Hematopoietic multipotent progenitor cell (in vitro differentiated cells): ENCODE measurements at regions not wholly inside any gene's neighbourhood (a gene's known extent, or its start where the extent isn't known, plus 50 kb on each side); places are given as distances from the start of the nearest gene placed in this dataset.

ENCODE experiments used
- DNase-seq, 3 donors: peaks; one replicate each; pipeline ENCODE4 v3.0.0-alpha.2; 2011 to 2015; ENCODE audit warnings: low read depth in 2 of 3, low spot score in 2 of 3

DNA sequence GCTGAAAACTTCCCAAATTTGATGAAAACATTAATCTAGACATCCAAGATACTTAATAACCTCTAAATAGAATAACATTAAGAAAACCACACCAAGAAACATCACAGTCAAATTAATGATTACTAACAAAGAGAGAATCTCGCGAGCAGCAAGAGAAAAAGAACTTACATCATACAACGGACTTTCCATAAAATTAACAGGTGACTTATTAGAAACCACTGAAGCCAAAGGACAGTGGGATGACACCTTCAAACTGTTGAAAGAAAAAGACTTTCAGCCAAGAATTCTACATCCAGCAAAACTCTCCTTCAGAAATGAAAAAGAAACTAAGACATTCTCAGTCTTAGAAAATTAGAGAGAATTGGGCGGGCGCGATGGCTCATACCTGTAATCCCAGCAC lies 232.0 kb downstream of the SNCA start:
- DNase-seq = no peak

DNA sequence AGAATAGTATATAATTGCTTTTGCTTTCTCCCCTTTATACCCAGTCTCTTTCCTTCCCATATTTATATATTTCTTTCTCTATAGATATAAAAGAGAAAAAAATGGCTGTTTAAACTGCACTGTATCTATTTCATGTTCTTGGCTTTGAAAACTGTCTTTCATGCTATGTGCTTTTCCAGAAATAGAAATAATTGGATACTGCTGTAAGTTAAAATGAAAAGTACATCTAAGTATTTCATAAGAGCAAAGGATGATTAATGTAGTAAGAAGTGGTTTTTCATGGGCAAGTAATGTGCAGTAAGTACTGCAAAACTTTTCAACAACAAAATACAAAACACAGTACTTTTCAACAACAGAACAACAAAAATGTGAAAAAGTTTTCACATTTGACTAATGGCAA lies 237.9 kb downstream of the SNCA start:
- no peak for DNase-seq

DNA sequence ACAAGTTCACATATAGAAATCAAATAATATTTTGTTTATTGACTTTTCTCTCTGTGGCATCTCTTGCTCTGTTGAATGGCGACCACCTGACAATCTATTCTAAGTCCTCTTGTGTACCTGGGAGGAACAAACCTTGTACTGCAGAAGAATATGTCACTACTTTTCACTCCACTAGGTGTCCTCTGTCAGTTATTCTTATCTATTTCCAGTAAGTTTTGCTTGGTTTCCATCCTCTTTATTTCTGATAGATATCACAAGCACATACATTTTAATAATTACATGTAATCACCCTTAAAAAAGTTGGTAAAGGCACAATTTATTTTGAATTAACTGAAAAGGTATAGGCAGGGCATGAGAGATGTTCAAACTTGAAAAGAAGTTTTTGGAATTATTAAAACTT lies 238.4 kb downstream of the SNCA start:
- peak in 2 of 3 donors; percentile 8 to 35 for DNase-seq

DNA sequence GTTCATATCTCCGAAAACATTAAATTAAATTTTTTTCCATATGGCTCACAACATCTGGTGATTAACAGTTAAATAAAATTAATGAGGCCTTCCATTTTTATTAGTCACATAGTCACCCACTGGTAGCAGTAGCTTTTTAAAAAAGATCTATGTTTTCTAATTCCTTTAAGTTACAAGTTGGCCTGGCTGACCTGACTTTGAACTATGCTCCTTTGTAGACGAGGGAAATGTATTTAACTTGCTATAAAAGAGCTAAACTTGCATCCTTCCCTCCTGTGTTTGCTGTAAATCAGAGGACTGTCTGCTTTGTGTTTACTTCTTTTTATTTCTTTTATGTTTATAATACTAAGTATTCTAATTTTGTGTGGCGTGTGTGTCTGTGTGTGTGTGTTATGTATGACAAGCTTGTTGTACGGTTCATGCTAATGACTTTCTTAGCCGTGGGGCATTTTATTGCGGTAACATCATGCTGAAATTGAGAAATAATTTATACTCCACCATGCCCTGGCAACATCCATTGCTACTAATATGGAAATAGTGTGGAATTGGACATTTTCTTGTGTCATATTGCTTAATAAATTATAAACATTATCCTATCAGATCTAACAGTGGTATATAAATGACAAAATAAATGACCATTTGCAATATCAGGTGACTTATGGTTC lies 241.7 kb downstream of the SNCA start:
- no peak for DNase-seq

DNA sequence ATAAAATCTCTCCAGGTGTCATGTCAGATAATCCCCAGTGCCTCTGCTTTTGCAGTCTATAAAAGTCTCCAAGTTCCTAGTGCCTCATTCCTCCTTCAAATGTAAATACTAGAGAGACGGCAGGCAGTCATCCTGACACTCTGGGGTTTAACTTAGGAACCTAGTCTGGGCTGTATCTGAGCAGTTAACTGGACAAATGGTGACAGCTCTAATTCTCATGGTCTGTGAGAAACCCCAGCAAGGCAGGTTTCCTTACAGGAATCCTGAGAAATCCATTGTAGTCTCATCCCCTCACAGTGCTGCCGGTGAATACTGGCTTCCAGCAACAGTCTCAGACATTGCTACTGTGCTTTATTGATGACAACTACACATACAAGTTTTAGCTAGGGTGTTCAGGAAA lies 246.8 kb downstream of the SNCA start:
- no peak for DNase-seq

DNA sequence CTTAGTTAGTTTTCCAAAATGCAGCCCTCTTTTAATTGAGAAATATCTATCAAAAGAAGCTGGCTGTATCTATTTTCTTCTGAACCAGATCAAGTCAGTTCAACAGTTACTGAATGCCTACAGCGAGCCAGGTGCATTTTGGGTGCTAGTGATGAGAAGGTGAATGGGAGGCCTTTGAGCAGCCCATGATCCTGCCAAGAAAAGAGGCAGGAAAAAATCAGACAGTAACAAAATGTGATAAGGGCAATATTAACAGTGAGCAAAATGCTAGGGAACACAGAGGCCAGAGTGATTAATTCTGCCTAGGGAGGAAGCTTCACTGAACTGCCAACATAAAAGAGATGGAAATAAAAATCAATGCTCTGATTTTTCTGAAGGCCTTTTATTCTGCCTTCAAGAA lies 248.5 kb downstream of the SNCA start:
- no peak for DNase-seq

DNA sequence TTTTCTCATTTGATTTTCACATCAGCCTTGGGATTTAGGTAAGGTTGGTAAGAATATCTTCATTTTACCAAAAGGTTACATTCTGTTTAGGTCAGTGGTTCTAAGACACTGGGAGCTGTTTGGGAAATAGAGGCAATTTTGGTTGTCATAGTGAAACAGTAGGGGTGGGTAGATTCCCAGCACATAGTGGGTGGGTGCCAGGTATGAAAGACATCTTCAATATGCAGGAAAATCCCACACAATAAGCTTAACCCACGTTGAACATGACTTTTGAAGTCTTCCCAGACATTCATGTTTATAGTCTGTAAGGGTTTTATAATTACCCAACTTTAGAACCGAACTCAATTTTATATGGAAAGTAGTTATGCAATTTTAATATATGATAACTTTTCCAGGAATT lies 249.6 kb downstream of the SNCA start:
- DNase-seq = no peak

DNA sequence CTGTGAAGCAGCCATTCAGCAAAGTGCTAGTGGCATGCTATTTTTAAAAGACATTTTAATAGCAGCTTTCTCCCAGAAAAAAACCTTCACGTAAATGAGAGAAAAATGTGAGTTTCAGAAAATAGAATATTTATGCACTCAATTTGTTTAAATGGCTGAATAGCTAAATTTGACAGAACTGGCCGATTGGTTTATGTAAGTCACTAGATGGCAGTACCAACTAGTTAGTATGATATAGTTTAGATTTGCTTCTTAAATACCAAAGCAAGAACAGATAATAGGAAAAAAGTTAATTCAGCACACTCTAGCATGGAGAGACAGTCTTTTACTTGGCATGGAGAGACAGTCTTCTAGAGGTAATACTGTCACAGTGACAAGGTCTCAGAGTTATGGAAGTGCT lies 250.1 kb downstream of the SNCA start:
- peak in 2 of 3 donors; percentile 2 to 24 for DNase-seq

DNA sequence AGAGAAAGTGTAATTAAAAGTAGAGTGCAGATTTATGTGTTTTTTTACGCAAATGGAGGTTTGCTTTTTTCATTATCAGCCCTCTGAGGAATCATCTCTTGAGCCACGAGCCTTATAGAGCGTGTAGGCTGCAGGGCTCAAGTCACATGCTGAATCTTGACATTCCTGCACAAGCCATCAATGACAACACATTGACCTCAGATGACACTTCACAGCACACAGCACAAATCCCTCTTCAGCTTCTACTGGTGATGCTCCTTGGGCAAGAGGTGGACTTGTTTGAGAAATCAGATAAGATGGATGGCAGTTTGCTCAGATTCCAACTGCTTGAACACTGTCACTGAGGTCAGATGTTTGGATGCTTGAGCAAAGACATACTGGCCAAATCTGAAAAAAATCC lies 250.6 kb downstream of the SNCA start:
- DNase-seq = no peak

DNA sequence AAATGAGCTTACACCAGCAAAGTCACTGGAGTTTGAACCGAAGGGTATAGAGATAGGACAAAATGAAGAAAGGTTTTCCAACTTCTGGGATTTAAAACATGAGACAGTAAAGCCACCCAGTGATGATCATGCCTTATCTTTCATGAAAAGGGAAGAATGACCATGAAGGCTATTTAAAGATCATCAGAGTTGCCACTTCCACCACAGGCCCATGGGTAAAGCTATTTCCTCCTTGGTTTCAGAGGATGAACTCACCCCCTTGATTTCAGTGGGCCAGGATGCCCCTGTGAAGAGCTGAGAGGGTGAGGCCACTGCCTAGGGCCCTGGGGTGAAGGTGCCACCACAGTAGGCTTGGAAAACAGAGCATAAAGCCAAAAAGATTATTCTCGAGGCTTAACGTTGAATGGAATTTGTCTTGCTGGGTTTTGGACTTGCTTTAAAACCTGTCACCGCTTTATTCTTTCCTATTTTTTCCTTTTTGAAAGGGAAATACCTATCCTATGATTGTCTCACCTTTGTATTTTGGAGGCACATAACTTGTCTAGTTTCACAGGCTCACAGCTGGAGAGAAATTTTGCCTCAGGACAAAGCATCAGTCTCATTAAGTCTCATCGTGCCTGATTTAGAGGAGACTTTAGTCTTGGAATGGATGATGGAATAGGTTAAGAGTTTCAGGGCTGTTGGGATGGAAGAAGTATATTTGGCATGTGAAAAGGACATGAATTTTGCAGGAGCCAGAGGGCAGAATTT lies 254.0 kb downstream of the SNCA start:
- DNase-seq = no peak

DNA sequence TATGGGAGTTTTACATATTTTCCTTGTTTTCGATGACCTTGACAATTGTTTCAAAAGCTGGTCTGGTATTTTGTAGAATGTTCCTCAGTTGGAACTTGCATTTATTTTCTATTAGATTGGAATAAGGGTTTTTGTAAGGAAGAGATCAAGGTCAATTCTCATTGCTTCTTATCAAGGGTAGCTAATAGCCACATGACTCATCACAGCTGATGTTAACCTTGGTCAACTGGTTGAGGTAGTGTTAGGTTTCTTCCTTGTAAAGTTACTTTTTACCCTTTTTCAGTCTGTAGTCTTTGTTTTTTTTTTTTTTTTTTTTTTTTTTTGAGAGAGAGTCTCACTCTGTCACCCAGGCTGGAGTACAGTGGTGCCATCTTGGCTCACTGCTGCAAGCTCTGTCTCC lies 257.2 kb downstream of the SNCA start:
- no peak for DNase-seq

DNA sequence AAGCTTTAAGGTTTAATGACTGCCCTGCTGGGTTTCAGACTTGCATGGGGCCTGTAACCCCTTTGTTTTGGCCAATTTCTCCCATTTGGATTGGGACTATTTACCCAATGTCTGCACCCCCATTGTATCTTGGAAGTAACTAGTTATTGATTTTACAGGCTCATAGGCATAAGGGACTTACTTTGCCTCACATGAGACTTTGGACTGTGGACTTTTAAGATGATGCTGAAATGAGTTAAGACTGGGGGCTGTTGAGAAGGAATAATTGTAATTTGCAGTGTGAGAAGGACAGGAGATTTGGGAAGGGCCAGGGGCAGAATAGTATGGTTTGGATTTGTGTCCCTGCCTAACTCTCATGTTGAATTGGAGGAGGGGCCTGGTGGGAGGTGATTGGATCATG lies 260.7 kb downstream of the SNCA start:
- no peak for DNase-seq

DNA sequence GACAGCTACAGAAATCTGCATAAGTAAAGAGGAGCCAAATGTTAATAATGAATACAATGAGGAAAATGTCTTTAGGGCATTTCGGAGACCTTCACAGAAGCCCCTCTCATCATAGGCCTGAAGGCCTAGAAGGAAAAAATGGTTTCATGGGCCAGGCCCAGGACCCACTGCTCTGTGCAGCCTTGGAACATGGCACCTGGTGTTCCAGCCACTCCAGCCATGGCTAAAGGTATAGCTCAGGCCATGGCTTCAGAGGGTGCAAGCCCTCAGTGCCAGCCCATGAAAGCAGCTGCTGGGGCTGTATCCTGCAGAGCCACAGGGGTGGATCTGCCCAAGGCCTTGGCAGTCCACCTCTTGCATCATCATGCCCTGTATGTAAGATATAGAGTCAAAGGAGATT lies 261.1 kb downstream of the SNCA start:
- DNase-seq = no peak

DNA sequence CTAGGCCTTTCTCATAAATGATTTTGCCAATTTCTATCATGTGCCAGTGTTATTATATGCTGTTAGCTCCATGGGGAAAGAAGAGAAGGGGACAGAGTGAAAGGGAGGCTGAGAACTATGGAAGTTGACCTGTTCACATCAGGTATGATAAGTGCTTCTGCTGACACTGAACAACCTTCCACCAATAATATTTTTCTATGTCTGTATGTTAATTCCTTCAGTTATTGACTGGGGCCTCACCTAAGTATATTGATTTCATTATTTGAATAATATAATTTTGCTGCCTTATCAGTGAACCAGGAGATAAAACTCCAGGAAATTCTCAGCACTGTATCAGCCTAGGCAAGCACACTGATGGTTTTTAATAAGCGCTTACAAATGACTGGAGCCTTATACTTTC lies 262.8 kb downstream of the SNCA start:
- DNase-seq = no peak

DNA sequence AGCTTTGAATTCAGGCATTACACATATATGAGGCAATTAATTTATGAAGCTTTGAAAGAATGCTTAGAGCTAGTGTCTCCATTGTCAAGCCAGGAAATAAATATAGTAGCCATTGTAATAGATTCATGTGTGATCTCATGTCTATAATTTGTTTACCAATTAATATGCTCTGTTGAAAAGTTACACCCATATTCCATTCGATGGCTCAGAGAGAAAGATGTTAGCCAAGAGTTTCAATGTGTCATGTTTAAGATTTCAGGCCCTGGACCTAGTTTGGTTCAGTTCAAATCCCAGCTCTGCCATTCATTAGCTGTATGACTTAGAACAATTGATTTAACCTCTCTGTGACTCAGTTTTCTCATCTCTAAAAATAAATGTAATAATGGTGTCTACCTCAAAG lies 263.3 kb downstream of the SNCA start:
- DNase-seq = no peak

DNA sequence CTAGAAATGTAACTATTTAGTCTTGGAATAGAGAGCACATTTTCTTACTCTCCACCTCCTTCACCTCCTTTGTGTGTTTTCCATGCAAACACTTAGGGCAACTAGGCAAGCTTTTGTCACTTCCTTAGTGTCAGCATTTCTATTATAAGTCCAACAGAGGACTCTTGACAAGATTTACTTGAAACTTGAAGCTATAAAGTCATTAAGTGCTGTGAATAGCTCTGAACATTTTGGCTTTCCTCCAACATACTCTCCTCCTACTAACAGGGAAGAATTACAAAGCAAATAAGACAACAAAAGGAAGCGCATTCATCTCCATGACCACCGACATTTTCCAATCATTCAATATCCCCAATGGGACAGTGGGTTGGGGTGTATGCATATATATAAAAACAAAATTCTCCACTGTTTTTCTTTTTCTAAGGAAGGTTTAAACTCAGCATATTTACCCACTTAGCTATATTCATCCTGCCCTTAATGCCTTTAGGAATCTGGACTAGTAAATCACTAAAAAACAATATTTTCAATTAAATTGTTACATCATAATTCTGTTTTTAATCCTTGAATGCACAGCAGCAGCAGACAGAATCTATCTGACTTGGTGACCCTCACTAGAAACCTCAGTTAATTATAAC lies 264.6 kb downstream of the SNCA start:
- DNase-seq = no peak

DNA sequence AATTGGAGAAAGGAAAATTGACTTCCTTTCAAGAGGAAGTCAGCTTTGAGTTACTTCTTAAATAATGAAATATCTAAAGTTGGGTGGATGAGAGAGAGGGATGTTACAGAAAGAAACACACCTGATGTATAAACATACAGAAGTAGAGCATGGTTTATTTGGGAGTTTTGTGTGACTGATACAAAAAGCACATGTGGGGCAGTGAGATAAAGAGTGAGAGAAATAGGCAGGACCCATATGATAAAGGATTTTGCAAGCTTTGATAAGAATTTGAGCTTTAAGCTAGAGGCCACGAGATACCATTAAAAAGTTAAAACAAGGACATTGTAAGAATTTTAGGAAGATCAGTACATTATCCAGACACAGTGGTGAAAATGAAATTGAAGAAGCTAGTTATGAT lies 263.3 kb upstream of the GPRIN3 start:
- DNase-seq = no peak

DNA sequence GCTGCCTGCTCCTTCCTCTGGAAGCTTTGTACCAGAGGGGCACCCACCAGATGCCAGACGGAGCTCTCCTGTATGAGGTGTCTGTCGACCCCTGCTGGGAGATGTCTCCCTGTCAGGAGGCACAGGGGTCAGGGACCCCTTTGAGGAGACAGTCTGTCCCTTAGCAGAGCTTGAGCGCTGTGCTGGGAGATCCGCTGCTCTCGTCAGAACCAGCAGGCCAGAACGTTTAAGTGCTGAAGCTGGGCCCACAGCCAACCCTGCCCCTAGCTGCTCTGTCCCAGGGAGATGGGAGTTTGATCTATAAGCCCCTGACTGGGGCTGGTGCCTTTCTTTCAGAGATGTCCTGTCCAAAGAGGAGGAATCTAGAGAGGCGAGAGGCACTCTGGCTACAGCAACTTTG lies 260.3 kb upstream of the GPRIN3 start:
- no peak for DNase-seq

DNA sequence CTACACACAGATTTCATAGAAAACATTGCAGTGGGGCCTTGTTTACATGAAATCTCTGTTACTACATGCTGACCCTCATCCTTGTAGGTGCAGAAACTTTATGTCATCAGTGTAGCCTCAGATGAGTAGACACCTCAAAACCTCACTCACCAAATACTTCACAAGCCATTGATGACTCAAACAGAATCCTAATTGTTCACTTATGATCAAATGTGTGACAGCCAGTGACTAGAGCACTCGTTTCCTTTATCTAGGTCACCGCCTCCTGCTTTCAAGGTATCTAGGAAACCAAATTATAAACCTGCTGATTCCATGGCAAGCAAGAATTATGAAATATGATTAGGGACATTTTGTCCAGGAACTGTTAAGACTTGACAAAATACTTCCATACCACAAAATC lies 255.8 kb upstream of the GPRIN3 start:
- DNase-seq = no peak

DNA sequence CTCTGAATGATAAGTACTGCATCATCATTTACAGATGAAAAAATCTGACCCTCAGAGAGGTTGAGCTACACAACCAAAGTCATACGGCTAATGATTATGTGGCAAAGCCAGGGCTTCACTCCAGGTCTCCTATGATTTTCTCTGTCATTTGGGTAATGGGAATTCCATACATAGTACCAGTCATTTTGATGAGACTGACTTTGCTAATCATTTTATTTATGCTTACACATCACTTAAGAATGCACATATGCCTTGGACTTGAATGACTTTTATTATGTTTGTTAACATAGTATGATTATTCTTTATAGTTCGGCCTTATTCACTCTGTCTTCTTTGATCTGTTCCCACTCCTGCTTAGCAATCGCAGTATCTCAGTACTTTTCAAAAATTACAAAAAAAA lies 255.1 kb upstream of the GPRIN3 start:
- no peak for DNase-seq

DNA sequence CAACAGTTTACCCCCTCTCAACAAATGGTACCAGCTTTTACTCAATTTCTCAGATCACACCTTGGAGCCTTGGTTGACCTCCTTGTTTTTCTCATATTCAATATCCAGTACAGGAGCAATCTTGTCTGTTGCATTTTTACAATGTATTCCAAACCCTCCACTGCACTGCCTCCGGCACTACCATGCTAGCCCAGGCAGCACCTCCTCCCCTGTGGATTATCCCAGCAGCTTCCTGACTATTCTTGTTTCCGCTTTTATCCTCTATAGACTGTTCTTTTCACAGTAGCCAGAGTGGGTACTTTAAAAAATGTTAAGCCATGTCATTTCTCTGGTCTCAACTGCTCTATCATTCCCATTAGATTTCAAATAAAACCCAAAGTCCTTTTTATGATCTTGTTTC lies 253.4 kb upstream of the GPRIN3 start:
- no peak for DNase-seq

DNA sequence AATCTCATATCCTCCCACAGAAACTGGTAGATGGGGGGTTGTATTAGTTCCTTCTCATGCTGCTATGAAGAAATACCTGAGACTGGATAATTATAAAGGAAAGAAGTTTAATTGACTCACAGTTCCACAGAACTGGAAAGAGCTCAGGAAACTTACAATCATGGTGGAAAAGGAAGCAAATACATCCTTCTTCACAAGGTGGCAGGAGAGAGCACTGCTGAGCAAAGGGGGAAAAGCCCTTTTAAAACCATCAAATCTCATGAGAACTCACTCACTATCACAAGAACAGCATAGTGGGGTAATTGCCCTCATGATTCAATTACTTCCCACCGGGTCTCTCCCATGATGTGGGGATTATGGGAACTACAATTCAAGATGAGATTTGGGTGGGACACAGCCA lies 250.5 kb upstream of the GPRIN3 start:
- DNase-seq = peak in 1 of 3 donors; percentile 6
